GM19099 (cell line): ENCODE measurements at regions not wholly inside any gene's neighbourhood (a gene's known extent, or its start where the extent isn't known, plus 50 kb on each side); places are given as distances from the start of the nearest gene placed in this dataset.

Experiments used
- POLR2A ChIP-seq: IDR thresholded peaks from 3 replicates; pipeline ENCODE4 v1.6.1; 2011; ENCODE audit warnings: low read depth; ENCODE audit not compliant: insufficient read length; ENCODE audit errors: extremely low read depth

DNA sequence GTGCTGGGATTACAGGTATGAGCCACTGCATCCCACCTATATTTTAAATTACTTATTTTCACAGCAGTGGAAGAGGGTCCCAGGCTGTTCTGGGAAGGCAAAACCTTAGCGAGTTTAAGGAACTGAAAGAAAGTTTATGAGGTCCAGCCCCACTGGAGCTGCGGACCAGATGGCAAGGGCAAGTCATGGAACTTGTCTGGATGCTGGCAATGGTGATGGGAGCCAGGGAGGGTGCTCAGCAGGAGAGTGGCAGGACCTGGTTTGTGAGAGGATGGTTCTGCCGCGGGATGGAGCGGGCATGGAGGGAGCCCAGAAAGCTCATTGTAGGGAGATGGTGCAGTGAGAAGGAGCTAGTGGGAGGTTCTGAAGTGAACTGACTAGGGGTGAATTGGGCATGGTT, 50.6 kb upstream of the SLC45A1 start:
- TF ChIP-seq POLR2A, result no peak

DNA sequence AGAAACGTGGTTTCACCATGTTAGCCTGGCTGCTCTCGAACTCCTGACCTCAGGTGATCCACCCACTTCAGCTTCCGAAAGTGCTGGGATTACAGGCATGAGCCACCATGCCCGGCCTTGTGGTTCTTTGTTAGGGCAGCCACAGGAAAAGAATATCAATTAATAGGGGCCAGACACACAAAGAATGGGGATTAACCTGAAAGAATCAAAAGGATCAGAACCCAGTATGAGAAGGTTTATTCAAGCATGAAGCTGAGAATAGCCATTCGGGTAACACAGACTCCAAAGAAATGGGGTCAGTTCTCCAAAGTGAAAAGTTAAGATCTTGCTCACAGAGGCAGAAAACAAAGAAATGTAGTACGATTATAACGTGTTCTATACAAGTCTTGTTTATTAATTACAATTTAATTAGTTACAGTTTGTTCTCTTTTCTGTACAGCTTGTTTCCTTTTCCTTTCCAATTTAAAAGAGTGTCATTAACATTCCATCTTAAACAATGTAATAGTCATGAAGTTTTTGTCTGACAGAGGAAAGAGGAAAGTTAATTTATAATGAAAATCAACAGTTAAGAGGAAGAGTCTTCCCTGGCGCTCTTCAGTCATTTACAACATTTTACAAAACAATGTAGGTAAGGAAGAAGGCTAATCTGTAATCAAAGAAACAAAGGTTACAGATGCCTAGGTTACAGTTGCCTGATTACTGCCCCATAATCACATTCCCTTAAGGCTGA, 51.3 kb upstream of the SLC45A1 start:
- TF ChIP-seq POLR2A, result no peak

DNA sequence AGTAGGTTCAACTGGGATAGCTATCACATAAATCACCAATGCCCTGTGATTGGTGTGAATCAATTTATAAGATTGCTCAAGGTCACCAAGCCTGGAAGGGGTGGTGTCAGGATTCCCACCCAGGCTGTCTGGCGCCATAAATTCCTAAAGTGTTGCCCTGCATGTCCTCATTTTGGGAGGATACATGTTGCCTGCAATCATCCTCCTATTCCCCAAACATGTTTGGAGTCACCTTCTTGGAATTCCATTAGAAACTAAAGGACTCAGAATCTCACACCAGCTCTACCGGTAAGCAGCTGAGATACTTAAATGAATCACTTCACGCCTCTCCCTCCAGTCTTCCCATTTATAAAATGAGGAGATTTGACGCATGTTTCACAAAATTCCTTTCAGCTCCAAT, 54.1 kb upstream of the SLC45A1 start:
- no peak for TF ChIP-seq POLR2A

DNA sequence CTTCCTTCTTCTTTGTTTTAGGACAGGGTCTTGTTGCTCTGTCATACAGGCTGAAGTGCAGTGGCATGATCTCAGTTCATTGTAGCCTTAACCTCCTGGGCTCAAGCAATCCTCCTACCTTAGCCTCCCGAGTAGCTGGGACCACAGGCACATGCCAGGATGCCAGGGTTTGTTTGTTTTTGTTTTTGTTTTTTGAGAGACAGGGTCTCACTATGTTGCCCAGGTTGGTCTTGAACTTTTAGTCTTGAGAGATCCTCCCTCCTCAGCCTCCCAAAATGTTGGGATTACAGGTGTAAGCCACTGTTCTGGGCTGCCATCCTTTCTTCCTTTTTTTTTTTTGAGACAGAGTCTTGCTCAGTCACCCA, 56.5 kb upstream of the SLC45A1 start:
- TF ChIP-seq POLR2A, result no peak

DNA sequence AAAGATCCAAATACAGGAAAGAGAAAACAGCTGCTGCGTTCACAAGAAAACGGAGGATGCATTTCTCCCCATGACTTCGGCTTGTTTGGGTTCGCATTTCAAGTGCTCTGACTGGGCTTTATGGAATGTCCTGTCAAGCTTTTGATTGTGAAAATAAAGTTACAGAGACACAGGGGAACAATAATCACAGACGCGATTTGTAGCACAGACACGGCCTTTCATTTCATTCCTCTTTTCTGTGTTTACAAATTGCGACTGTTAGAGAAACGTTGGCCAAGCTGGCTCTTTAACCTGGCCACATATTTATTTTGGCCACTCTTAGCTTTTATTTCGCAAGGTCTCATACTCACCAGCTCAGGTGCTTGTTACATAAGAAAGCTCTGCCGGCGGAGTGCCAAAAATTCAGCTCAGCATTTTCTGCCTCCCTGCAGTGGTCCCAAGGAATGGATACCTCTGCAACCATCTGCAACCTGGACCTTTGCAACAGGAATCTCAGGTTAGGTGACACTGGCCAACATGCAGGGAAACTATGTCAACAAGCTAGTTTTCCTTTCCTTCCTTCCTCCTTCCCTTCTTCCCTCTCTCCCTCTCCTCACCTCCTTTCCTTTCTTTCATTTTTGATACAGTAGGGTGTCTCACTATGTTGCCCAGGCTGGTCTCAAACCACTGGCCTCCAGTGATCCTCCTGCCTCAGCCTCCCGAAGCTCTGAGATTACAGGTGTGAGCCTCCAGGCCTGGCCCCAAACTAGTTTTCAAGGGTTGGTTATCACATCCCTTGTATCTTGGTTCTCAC, 58.2 kb upstream of the SLC45A1 start:
- TF ChIP-seq POLR2A, result no peak

DNA sequence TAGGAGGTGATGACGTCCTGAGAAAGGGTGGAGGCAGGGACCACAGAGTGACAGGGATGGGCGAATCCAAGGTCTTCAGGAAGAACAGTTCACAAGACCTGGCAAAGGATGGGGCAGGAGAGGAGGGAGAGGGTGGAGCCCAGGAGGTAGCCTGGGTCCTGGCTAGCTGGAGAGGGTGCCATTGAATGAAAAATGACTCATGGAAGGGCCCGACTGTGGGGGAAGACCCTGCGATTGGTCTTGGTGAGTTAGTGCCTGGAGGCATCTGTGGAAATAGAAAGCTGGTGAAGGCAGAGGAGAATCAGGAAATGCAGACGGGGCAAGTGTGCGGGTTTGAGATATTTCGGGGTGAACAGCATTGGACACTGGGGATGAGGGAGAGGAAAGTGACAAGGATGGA, 60.3 kb upstream of the SLC45A1 start:
- no peak for TF ChIP-seq POLR2A

DNA sequence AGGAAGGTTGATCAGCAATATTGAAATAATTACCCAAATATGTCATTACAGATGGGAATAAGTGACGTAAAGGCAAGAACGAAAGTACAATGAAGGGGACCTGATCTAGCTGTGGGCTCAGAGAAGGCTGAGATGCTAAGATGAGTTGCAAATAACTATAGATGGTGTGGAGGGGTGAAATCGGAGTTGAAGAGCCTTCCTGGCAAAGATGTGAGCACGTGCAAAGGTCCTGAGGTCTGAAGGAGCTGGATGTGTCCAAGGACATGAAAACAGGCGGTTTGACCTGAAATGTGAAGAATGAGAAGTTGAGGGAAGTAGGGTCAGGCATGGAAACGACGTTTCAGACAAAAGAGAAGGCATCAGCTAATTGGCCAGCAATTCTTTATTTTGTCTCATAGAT, 61.6 kb upstream of the SLC45A1 start:
- TF ChIP-seq POLR2A, result no peak

DNA sequence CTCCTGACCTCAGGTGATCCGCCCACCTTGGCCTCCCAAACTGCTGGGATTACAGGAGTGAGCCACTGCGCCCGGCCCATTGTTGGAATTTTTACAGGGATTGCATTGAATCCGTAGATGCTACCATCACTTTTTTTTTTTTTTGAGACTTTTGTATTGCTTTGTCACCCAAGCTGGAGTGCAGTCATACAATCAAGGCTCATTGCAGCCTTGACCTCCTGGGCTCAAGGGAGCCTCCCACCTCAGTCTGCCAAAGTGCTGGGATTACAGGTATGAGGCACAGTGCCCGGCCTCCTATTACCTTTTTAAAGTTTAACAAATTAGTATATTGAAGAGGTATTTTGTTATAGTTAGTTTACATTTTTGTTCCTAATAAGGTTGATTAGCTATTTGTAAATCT, 62.2 kb upstream of the SLC45A1 start:
- TF ChIP-seq POLR2A, result no peak

DNA sequence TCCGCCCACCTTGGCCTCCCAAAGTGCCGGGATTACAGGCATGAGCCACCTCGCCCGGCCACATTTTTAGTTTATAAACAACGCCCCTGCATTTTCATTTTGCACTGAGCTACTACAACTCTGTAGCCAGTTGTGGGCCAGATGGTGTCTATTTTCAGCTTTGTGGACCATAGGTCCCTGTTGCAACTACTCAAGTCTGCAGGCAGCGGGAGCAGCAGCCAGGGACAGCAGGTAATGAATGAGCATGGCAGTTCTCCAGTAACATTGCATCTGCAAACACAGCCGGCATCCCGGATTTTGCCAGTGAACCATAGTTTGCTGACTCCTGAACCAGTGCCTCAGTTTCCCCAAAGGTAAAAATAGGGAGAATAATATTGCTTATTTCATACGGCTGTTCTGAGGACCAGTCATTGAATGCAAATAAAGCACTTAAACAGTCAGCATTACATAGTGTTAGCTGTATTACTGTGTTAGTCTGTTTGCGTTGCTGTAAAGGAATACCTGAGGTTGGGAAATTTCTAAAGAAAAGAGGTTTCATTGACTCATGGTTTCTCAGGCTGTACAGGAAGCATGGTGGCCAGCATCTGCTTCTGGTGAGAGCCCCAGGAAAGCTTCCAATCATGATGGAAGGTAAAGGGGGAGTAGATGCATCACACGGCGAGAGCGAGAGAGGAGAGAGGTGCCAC, 65.5 kb upstream of the SLC45A1 start:
- no peak for TF ChIP-seq POLR2A

DNA sequence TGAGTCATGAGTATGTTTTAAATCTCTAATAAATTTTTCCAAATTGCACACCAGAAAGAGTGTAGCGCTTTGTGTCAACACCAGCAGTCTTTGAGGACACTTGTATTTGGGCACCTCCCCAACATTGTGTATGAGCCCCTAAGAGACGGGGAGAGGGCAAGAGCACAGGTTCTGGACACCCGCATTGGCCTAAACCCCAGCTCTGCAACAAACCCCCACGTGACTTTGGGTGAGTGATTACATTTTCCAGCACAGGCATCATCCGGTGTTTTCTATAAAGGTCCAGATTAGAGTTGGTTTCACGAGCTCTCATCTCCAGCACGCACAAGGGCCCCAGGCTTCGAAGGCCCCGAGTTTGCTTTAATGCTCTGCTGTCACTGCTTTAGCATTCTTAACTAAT, 66.3 kb upstream of the SLC45A1 start:
- no peak for TF ChIP-seq POLR2A

DNA sequence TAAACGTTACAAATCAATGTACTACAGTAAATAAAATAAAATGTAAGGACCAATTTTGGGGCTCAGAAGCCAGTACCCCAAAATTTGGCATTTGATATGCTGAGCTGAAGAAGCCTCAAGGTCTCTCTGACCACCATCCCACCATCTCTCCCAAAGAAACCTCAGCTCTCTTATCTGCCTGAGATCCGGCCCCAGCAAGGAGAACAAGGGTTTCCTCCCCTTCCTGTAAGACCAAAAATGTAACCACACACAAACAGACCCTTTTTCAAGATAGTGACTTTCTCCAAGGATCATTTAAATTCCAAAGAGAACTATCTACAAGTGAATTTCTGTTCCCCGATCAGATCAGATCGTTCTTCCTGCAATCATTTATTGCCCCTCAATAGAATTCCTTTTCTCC, 68.1 kb upstream of the SLC45A1 start:
- TF ChIP-seq POLR2A, result no peak

DNA sequence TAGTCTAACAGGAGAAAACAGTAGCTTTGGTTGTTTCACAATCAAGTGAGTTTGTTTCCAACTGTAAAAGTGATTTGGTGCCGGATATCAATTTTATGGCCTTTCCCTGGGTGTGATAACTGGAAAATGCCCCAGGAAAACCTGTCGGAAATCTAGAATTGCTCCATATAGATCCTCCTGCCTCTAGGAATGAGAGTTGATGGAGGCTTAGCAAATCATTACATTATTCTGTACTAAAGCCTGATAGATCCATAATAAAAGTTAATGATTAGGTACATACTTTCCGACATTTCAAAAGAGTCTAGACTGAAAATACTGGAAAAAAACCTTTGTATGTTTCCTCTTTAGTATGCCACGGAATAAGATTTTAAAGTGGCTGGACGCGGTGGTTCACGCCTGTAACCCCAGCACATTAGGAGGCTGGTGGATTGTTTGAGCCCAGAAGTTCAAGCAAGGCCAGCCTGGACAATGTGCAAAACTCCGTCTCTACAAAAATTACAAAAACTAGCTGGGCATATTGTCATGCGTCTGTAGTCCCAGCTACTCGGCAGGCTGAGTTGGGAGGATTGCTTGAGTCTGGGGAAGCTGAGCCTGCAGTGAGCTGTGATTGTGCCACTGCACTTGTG, 70.0 kb upstream of the SLC45A1 start:
- no peak for TF ChIP-seq POLR2A

DNA sequence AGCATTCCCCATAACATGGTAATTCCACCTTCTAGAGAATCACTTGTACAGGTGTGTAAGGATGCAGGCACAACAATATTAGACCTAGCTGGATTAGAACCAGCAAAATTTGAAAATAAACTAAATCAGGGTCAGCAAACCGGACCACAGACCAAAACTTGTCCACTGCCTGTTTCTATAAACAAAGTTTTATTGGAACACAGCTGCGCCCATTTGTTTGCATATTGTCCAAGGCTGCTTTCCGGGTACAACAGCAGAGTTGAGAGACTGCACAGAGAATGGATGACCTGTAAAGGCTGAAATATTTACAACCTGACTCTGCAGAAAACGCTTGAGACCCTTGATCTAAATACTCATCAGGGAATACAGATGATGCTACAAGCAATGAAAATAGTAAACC, 73.6 kb upstream of the SLC45A1 start:
- TF ChIP-seq POLR2A, result no peak

DNA sequence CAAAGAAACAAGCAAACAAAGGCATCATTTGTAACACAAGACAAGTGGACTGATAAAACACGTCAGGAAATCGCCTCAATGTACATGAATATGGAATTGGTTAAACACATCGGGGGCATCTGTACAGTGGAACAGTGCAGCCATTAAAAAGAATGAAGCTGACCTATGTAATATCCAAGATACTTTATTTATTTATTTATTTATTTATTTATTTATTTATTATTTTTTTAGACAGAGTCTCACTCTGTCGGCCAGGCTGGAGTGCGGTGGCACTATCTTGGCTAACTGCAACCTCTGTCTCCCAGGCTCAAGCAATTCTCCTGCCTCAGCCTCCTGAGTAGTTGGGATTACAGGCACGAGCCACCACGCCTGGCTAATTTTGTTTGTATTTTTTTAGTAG, 75.4 kb upstream of the SLC45A1 start:
- no peak for TF ChIP-seq POLR2A

DNA sequence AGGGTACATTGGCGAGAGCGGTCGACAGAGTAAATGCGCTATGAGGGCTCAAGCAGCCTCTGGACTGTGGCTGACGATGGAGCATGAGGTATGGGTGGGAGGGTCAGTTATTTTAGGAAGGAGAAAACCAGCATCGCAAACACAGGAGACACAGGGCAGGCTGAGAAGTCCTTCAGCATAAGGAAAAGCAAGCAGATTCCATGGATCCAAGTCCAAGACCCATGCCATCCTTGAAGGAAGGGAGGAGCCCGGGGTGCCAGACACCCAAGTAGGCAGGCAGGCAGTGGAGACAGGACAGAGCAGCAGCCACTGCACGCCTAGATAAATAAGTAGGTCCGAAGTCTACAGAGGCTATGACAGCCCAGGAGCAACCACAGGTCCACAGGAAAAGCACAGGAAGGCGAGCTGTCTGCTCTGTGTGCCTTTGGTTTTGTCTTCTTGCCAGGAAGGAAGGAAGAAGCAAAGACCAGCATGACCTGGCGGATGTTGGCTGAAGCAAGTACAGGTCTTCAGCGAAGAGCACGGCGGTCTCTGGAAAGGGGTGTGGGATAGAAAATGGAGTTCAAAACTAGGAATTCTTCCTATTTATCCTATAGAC, 76.4 kb upstream of the SLC45A1 start:
- no peak for TF ChIP-seq POLR2A

DNA sequence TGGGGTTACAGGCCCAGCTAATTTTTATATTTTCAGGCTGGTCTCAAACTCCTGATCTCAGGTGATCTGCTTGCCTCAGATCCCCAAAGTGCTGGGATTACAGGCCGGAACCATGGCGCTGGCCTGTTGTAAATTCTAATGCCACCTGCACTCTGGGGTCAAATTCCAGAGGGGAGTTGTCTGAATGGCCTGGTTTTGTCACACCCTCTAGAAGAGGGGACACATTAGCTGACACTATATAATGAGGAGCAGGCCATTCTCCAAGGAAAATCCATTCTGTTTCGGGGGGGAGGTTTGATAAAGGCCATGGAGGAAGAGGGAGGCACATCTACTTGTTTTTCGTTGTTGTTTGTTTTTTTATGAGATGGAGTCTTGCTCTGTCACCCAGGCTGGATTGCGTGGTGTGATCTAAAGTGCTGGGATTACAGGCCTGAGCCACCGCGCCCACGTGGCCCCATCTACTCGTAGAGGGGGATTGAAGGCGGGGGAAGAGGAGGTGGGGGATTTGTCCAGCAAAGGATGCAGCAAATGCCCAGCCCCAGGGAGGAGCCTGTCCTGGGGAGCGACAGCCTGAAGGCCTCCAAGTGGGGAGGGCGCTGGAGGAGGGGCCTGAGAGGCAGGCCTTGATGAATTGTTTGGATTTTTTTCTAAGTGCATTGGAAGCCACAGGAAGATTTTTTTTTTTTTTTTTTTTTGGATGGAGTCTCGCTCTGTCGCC, 78.4 kb upstream of the SLC45A1 start:
- no peak for TF ChIP-seq POLR2A

DNA sequence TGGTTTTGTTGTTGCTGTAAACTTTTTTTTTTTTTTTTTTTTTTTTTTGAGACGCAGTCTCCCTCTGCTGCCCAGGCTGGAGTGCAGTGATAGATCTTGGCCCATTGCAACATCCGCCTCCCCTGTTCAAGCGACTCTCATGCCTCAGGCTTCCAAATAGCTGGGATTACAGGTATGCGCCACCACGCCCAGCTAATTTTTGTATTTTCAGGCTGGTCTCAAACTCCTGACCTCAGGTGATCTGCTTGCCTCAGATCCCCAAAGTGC, 78.9 kb upstream of the SLC45A1 start:
- TF ChIP-seq POLR2A, result no peak
